Pons (tissue), 1 donor: ENCODE measurements at regions not wholly inside any gene's neighbourhood (a gene's known extent, or its start where the extent isn't known, plus 50 kb on each side); places are given as distances from the start of the nearest gene placed in this dataset.
"Not testable (repeated sequence)": the region's sequence is repeated elsewhere in the genome, so short reads cannot be mapped to it uniquely, and the experiment has no call there.

Experiments used
- DNase-seq: peaks from one replicate; pipeline ENCODE4 v3.0.0-alpha.2; 2016; ENCODE audit warnings: low spot score

- not testable (repeated sequence) for DNase-seq
Observed at GRCh38 chr1:95167503-95167902, 50.3 kb downstream of the TLCD4 start.

- DNase-seq: no peak
Observed at GRCh38 chr1:95168028-95168427, 50.9 kb downstream of the TLCD4 start.

GRCh38 chr1:95168761-95169351, 51.7 kb downstream of the TLCD4 start:
- DNase-seq: no peak

GRCh38 chr1:95169548-95169947, 52.4 kb downstream of the TLCD4 start:
- DNase-seq: no peak

GRCh38 chr1:95171270-95172245, 54.4 kb downstream of the TLCD4 start:
- peak; percentile 21 for DNase-seq

GRCh38 chr1:95176861-95177260, 57.1 kb upstream of the RWDD3 start:
- peak; percentile 19 for DNase-seq

GRCh38 chr1:95179205-95179986, 54.6 kb upstream of the RWDD3 start:
- no peak for DNase-seq

GRCh38 chr1:95180371-95180770, 53.6 kb upstream of the RWDD3 start:
- DNase-seq: no peak

- DNase-seq: no peak
Observed at GRCh38 chr1:95181096-95181495, 52.9 kb upstream of the RWDD3 start.

GRCh38 chr1:95183952-95184351, 50.1 kb upstream of the RWDD3 start:
- peak; percentile 52 for DNase-seq
